IMR-90 (cell line): ENCODE measurements at regions not wholly inside any gene's neighbourhood (a gene's known extent, or its start where the extent isn't known, plus 50 kb on each side); places are given as distances from the start of the nearest gene placed in this dataset.

Experiments
- ATAC-seq: fragments of 200-7000 bp; cut with Tn5 transposase; 2 replicates; pipeline ENCODE4 v1.9.1; 2020; ENCODE audit warnings: low read depth, mild to moderate bottlenecking, moderate library complexity
- BruUV-seq: library from RNA; stranded (reverse); fragments of 400-500 nt; replicated peaks from 2 replicates; lab custom pipeline; 2021; lab: Mats Ljungman, UMichigan
- CTCF ChIA-PET: fragments of 300-600 bp; formaldehyde crosslinking; extraction: SDS; loops from one replicate; lab custom pipeline; 2021; ENCODE audit warnings: antibody characterized with exemption; lab: Yijun Ruan, JAX
- POLR2A ChIA-PET: fragments of 300-600 bp; sonication (Branson Sonifier 250); formaldehyde crosslinking; loops from one replicate; lab custom pipeline; 2022; ENCODE audit warnings: antibody characterized with exemption; ENCODE audit not compliant: unreplicated experiment; lab: Charles Lee
- DNase-seq: peaks from one replicate; pipeline ENCODE4 v3.0.0; 2013
- H2AFZ ChIP-seq: replicated peaks from 2 replicates; pipeline ENCODE3; 2013; ENCODE audit warnings: low read length, mild to moderate bottlenecking; ENCODE audit not compliant: poor library complexity
- H2AK5ac ChIP-seq: 2 replicates; pipeline ENCODE4 v1.6.1; 2013; ENCODE audit warnings: low read depth, low read length, inconsistent platforms
- H2AK9ac ChIP-seq: replicated peaks from 2 replicates; pipeline ENCODE3; 2013; ENCODE audit warnings: mild to moderate bottlenecking, low read depth, low read length, moderate library complexity; ENCODE audit not compliant: poor library complexity
- H2BK120ac ChIP-seq: 2 replicates; pipeline ENCODE4 v1.6.1; 2013; ENCODE audit warnings: low read depth, low read length, inconsistent platforms
- H2BK15ac ChIP-seq: 3 replicates; pipeline ENCODE4 v1.6.1; 2013; ENCODE audit warnings: low read depth, low read length, inconsistent platforms
- H2BK20ac ChIP-seq: 2 replicates; pipeline ENCODE4 v1.6.1; 2013; ENCODE audit warnings: low read depth, mild to moderate bottlenecking, inconsistent platforms, low read length, moderate library complexity
- H2BK5ac ChIP-seq: 2 replicates; pipeline ENCODE4 v1.6.1; 2013; ENCODE audit warnings: mild to moderate bottlenecking, low read depth, low read length, inconsistent platforms; ENCODE audit not compliant: poor library complexity, severe bottlenecking
- H3K14ac ChIP-seq: replicated peaks from 2 replicates; pipeline ENCODE4 v1.6.1; 2013; ENCODE audit warnings: low read depth, low read length, inconsistent platforms
- H3K18ac ChIP-seq: 2 replicates; pipeline ENCODE4 v1.6.1; 2013; ENCODE audit warnings: low read depth, low read length, control low read depth
- H3K23ac ChIP-seq: 2 replicates; pipeline ENCODE4 v1.6.1; 2013; ENCODE audit warnings: low read depth, low read length, inconsistent platforms
- H3K27ac ChIP-seq: 2 replicates; pipeline ENCODE4 v1.5.1; 2013; ENCODE audit warnings: mild to moderate bottlenecking, control low read depth, low read length; ENCODE audit not compliant: insufficient read depth
- H3K27me3 ChIP-seq: 2 replicates; pipeline ENCODE4 v1.6.1; 2013; ENCODE audit warnings: low read length; ENCODE audit not compliant: control insufficient read depth, insufficient read depth
- H3K36me3 ChIP-seq: 2 replicates; pipeline ENCODE4 v1.6.1; 2013; ENCODE audit warnings: low read length, mixed read lengths; ENCODE audit not compliant: control insufficient read depth, insufficient read depth
- H3K4ac ChIP-seq: 2 replicates; pipeline ENCODE4 v1.6.1; 2013; ENCODE audit warnings: low read depth, low read length, inconsistent platforms
- H3K4me1 ChIP-seq: 2 replicates; pipeline ENCODE4 v1.6.1; 2013; ENCODE audit warnings: low read length, mixed read lengths; ENCODE audit not compliant: control insufficient read depth, insufficient read depth
- H3K4me2 ChIP-seq: 2 replicates; pipeline ENCODE4 v1.6.1; 2013; ENCODE audit warnings: low read depth, mild to moderate bottlenecking, control low read depth, low read length, moderate library complexity
- H3K4me3 ChIP-seq: 2 replicates; pipeline ENCODE4 v1.5.1; 2013; ENCODE audit warnings: low read depth, mild to moderate bottlenecking, control low read depth, low read length, moderate library complexity; ENCODE audit not compliant: insufficient read depth
- H3K56ac ChIP-seq: 2 replicates; pipeline ENCODE4 v1.6.1; 2013; ENCODE audit warnings: low read length, inconsistent platforms; ENCODE audit not compliant: insufficient read depth; ENCODE audit errors: extremely low read depth
- H3K79me1 ChIP-seq, 2 experiments: 2 replicates each; pipeline ENCODE4 v1.6.1; 2013; ENCODE audit warnings: low read length in 2 of 2, inconsistent platforms in 1 of 2, low read depth in 1 of 2
- H3K9ac ChIP-seq: 2 replicates; pipeline ENCODE4 v1.6.1; 2013; ENCODE audit warnings: low read depth, low read length, control low read depth
- H3K9me1 ChIP-seq: 2 replicates; pipeline ENCODE4 v1.6.1; 2013; ENCODE audit warnings: low read length, inconsistent platforms; ENCODE audit not compliant: insufficient read depth
- H3K9me3 ChIP-seq: 2 replicates; pipeline ENCODE4 v1.6.1; 2013; ENCODE audit warnings: low read length; ENCODE audit not compliant: control insufficient read depth, insufficient read depth
- H4K20me1 ChIP-seq: 2 replicates; pipeline ENCODE4 v1.6.1; 2013; ENCODE audit warnings: low read length, inconsistent platforms; ENCODE audit not compliant: insufficient read depth
- H4K5ac ChIP-seq: 2 replicates; pipeline ENCODE4 v1.6.1; 2013; ENCODE audit warnings: mild to moderate bottlenecking, low read depth, low read length, control low read depth
- H4K8ac ChIP-seq, 2 experiments: 2 replicates each; pipeline ENCODE4 v1.6.1; 2013; ENCODE audit warnings: low read depth in 2 of 2, low read length in 2 of 2, control low read depth in 1 of 2, inconsistent platforms in 1 of 2
- H4K91ac ChIP-seq: 2 replicates; pipeline ENCODE4 v1.6.1; 2013; ENCODE audit warnings: low read depth, low read length, inconsistent platforms; ENCODE audit not compliant: insufficient read depth
- BHLHE40 ChIP-seq: fragments of 150-350 bp; IDR thresholded peaks from 2 replicates; pipeline ENCODE4 v1.6.1; 2016; ENCODE audit warnings: mild to moderate bottlenecking, low read depth, low read length
- CEBPB ChIP-seq: IDR thresholded peaks from 2 replicates; pipeline ENCODE4 v1.6.1; 2012; ENCODE audit warnings: low read depth, low read length, improper control_type of control experiment
- CHD1 ChIP-seq: IDR thresholded peaks from 2 replicates; pipeline ENCODE4 v1.6.1; 2012; ENCODE audit warnings: low read depth, low read length, improper control_type of control experiment
- MAFK ChIP-seq: IDR thresholded peaks from 2 replicates; pipeline ENCODE4 v1.6.1; 2012; ENCODE audit warnings: low read depth, low read length, improper control_type of control experiment
- MXI1 ChIP-seq: IDR thresholded peaks from 2 replicates; pipeline ENCODE4 v1.6.1; 2012; ENCODE audit warnings: low read depth, mild to moderate bottlenecking, low read length, moderate library complexity, borderline replicate concordance
- NFE2L2 ChIP-seq: fragments of 150-350 bp; IDR thresholded peaks from 2 replicates; pipeline ENCODE4 v1.6.1; 2016; ENCODE audit warnings: low read depth, mild to moderate bottlenecking, low read length
- RCOR1 ChIP-seq: IDR thresholded peaks from 2 replicates; pipeline ENCODE4 v1.6.1; 2012; ENCODE audit warnings: mild to moderate bottlenecking, low read length, improper control_type of control experiment; ENCODE audit not compliant: insufficient replicate concordance
- WGBS, 2 experiments: methylation state at CpG; one replicate each; pipeline versions ENCODE4 v1.1.5 to v1.1.7; 2013; ENCODE audit warnings: missing lambda C conversion rate in 2 of 2; ENCODE audit not compliant: insufficient read length in 1 of 2; ENCODE audit errors: extremely low coverage in 2 of 2; 5-methylcytosine and 5-hydroxymethylcytosine counted together
- dilution Hi-C: fragments of 300-500 bp; cut with HindIII; formaldehyde crosslinking; loops from one replicate; pipeline ENCODE4 v1.14.3; 2018; ENCODE audit warnings: low sequenced_read_pairs; ENCODE audit not compliant: unreplicated experiment
- in situ Hi-C: fragments of 300-500 bp; cut with MboI; formaldehyde crosslinking; loops from 3 replicates; pipeline ENCODE4 v1.14.3; 2019; ENCODE audit warnings: low sequenced_read_pairs, inconsistent platforms, mixed read lengths
- intact Hi-C: fragments of 100-400 bp; cut with micrococcal nuclease; formaldehyde crosslinking; loops from 2 replicates; pipeline ENCODE4 v1.10.0; 2022

DNA sequence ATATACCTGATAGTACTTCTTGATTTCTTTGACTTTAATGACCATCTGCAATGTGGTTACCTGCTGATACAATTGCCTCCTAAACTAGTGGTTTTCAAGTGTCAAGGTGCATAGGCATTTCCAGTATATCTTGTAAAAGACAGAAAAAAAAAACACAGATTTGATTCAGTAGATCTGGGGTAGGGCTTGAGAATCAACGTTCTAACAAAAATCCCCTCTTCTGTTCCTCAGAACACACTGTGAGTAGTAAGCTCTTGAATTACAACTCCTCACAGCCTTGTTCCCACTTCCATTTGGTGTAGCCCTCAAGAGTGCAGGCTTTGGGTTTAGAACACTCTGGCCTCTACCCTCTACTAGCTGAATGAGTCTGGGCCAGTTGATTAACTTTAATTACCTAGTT, 78.0 kb upstream of the CTSC start:
- Histone ChIP-seq H3K4me1 (peaks cover 14% of the 10 kb centered on the region), H3K36me3 (no peaks in the 10 kb centered on the region), H3K27ac (no peak overlapping the region), H3K14ac (peak overlapping the region; percentile 12; the same call in 1 of the 2 replicates), H4K8ac (no peak overlapping the region), H2BK15ac (0 out of 3 replicates have a peak overlapping the region, but pooled peaks have one; percentile 48), H3K9me3 (no peaks in the 10 kb centered on the region), H2BK5ac (no peak overlapping the region), H2AK9ac (no peak overlapping the region), H3K23ac (no peak overlapping the region), H2BK20ac (no peak overlapping the region), H3K4me3 (no peak overlapping the region), H3K9me1 (0 out of 2 replicates have a peak, but pooled peaks cover 3% of the 10 kb centered on the region), H4K91ac (no peak overlapping the region), H3K79me1 (no peaks in the 10 kb centered on the region), H4K20me1 (no peaks in the 10 kb centered on the region), H2AK5ac (no peak overlapping the region), H3K56ac (no peak overlapping the region), H2AFZ (no peak overlapping the region), H2BK120ac (0 out of 2 replicates have a peak overlapping the region, but pooled peaks have one; percentile 11), H3K18ac (no peak overlapping the region), H3K4me2 (no peak overlapping the region), H3K9ac (no peak overlapping the region), H3K27me3 (no peaks in the 10 kb centered on the region), H4K5ac (no peak overlapping the region), H3K4ac (no peak overlapping the region)
- DNase-seq (no peak), ATAC-seq (no peak)
- ChIA-PET CTCF (interaction anchor here (0.5 kb wide), 1 partner anchor 762 kb away, joined by 4 read pairs; no protein-coding TSS in a partner anchor), POLR2A (no interaction called here)
- intact Hi-C loops (no loop called here), in situ Hi-C loops (no loop called here), dilution Hi-C loops (no loop called here)
- no CpG with 5 or more reads among the region's 1 CpG for WGBS, 2 experiments
- TF ChIP-seq CHD1 (no peak), RCOR1 (no peak), NFE2L2 (no peak), CEBPB (no peak), BHLHE40 (no peak), MAFK (no peak), MXI1 (no peak)
- no TSS peak for BruUV-seq
